ENCODE measurements at regions not wholly inside any gene's neighbourhood (a gene's known extent, or its start where the extent isn't known, plus 50 kb on each side); places are given as distances from the start of the nearest gene placed in this dataset.

DNA sequence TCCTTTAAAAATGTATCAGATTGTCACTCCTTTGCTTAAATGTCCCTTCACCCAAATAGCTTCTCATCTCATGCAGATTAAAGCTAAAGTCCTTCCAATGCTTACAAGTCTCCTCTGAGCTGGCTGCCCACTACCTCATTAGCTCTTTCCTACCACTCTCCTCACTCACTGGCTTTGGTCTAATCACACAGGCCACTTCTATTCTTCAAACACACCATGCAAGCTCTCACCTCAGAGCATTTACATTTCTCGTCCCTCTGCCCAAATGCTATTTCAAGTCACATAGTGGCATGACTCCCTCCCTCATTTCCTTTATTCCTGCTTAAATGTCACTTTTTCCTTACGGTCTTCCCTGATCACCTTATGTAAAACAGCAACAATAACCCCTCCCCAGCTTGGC is 110.6 kb upstream of the CMC1 start:
- H3K4me3 ChIP-seq, result no peak overlapping the region
- no peak overlapping the region for H3K27ac ChIP-seq
- H3K9me3 ChIP-seq, result no peaks in the 10 kb centered on the region
- no peak for ATAC-seq
- no peak for TF ChIP-seq POLR2AphosphoS5 (IDR thresholded peaks at IDR 0.05)
- TF ChIP-seq CTCF (IDR thresholded peaks at IDR 0.05), result no peak
- TF ChIP-seq EP300 (IDR thresholded peaks at IDR 0.05), result no peak
- no peak for TF ChIP-seq POLR2A (IDR thresholded peaks at IDR 0.05)
- no peaks in the 10 kb centered on the region for H3K27me3 ChIP-seq
- H3K36me3 ChIP-seq, result no peaks in the 10 kb centered on the region
- 63 to 76% methylated on average over 2 of the region's 2 CpGs for WGBS, 2 donors (ENCODE audit: low coverage in 1 of 2)
- no peaks in the 10 kb centered on the region for H3K4me1 ChIP-seq

DNA sequence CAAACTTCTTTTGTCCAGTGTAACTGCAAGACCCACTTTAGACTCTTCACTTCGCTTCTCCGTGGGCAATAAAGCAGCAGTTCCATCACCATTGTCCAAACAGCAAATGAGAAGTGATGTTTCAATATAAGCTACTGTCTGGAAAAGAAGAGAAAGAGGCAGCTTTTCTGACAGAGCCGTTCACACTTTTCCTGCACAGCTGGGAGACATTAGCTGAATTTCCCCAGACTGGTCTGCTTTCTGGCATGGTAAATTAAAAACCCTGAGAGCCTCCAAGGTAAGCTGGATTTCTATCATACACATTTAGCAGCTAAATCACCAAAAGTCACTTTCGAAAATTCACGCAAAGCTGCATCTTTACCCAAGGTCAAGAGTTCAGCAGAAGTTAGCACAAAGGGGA is 108.5 kb upstream of the CMC1 start:
- no peaks in the 10 kb centered on the region for H3K27me3 ChIP-seq
- H3K36me3 ChIP-seq, result no peaks in the 10 kb centered on the region
- TF ChIP-seq POLR2AphosphoS5 (IDR thresholded peaks at IDR 0.05), result no peak
- no peak for TF ChIP-seq POLR2A (IDR thresholded peaks at IDR 0.05)
- TF ChIP-seq CTCF (IDR thresholded peaks at IDR 0.05), result no peak
- no peak for TF ChIP-seq EP300 (IDR thresholded peaks at IDR 0.05)
- peaks cover 0 to 1% (median 0%) of the 10 kb centered on the region in 3 donors for H3K4me1 ChIP-seq
- ATAC-seq, result no peak
- 48 to 53% methylated on average over 4 of the region's 5 CpGs for WGBS, 2 donors (ENCODE audit: low coverage in 1 of 2)
- H3K4me3 ChIP-seq, result no peak overlapping the region
- no peaks in the 10 kb centered on the region for H3K9me3 ChIP-seq
- no peak overlapping the region for H3K27ac ChIP-seq

GRCh38 chr3:28134198-28134597 is 107.2 kb upstream of the CMC1 start:
- H3K4me3 ChIP-seq, result no peak overlapping the region
- TF ChIP-seq POLR2AphosphoS5 (IDR thresholded peaks at IDR 0.05) (no peak), POLR2A (IDR thresholded peaks at IDR 0.05) (no peak), EP300 (IDR thresholded peaks at IDR 0.05) (no peak), CTCF (IDR thresholded peaks at IDR 0.05) (no peak)
- no peaks in the 10 kb centered on the region for H3K36me3 ChIP-seq
- 60 to 100% methylated on average over 1 of the region's 1 CpG for WGBS, 2 donors (ENCODE audit: low coverage in 1 of 2)
- no peak overlapping the region for H3K27ac ChIP-seq
- ATAC-seq, result no peak
- H3K4me1 ChIP-seq, result peaks cover 0 to 11% (median 0%) of the 10 kb centered on the region in 3 donors
- H3K9me3 ChIP-seq, result no peaks in the 10 kb centered on the region
- H3K27me3 ChIP-seq, result no peaks in the 10 kb centered on the region

- Histone ChIP-seq H3K27ac (no peak overlapping the region), H3K4me3 (no peak overlapping the region), H3K27me3 (no peaks in the 10 kb centered on the region), H3K9me3 (no peaks in the 10 kb centered on the region), H3K36me3 (no peaks in the 10 kb centered on the region), H3K4me1 (peaks cover 0 to 11% (median 0%) of the 10 kb centered on the region in 3 donors)
- 72 to 77% methylated on average over 3 of the region's 3 CpGs for WGBS, 2 donors (ENCODE audit: low coverage in 1 of 2)
- ATAC-seq, result no peak
- no peak for TF ChIP-seq CTCF (IDR thresholded peaks at IDR 0.05)
- no peak for TF ChIP-seq POLR2A (IDR thresholded peaks at IDR 0.05)
- no peak for TF ChIP-seq EP300 (IDR thresholded peaks at IDR 0.05)
- TF ChIP-seq POLR2AphosphoS5 (IDR thresholded peaks at IDR 0.05), result no peak
Measured at GRCh38 chr3:28134792-28135375, 106.5 kb upstream of the CMC1 start.

DNA sequence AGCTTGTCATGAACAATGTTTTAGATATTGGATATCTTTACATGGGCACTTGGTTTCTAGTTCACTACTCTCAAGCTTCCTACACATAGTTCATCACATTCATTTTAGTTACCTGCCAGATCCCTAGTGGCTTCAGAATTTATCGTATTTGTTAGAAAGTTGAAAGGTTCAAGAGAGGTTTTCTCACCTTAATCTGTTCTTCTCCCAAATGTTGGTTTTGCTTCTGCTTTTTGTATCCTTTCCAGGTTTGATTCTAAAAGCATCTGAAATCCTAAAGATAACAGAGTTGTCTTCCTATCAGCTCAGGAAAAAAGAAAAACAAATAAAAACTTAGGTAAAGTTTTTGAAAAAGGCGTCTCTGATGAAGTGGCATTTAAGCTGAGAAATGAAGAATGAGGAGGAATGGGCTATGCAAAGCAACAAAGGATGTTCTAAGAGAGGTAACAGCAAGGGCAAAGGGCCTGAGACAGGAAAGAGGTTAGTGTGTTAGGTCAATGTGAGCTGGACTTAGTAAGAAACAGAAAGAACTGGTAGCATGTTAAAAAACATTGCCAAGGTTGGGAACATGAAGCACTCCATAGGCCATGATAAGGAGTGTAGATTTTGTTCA is 104.7 kb upstream of the CMC1 start:
- Histone ChIP-seq H3K4me3 (no peak overlapping the region), H3K4me1 (peaks cover 0 to 11% (median 0%) of the 10 kb centered on the region in 3 donors), H3K36me3 (no peaks in the 10 kb centered on the region), H3K27ac (no peak overlapping the region), H3K9me3 (no peaks in the 10 kb centered on the region), H3K27me3 (no peaks in the 10 kb centered on the region)
- no peak for TF ChIP-seq EP300 (IDR thresholded peaks at IDR 0.05)
- no peak for TF ChIP-seq POLR2AphosphoS5 (IDR thresholded peaks at IDR 0.05)
- no peak for TF ChIP-seq CTCF (IDR thresholded peaks at IDR 0.05)
- TF ChIP-seq POLR2A (IDR thresholded peaks at IDR 0.05), result no peak
- no peak for ATAC-seq
- WGBS, 2 donors (ENCODE audit: low coverage in 1 of 2), result 100% methylated on average over 1 of the region's 2 CpGs
